Embryonic facial prominence (tissue), 1 donor: ENCODE measurements at regions not wholly inside any gene's neighbourhood (a gene's known extent, or its start where the extent isn't known, plus 50 kb on each side); places are given as distances from the start of the nearest gene placed in this dataset.
"Not testable (repeated sequence)": the region's sequence is repeated elsewhere in the genome, so short reads cannot be mapped to it uniquely, and the experiment has no call there.

Experiments used
- DNase-seq: peaks from one replicate; pipeline ENCODE4 v3.0.0-alpha.2; 2016; ENCODE audit errors: extremely low spot score

- DNase-seq, result no peak
These were observed 288.7 kb upstream of the AUTS2 start for GRCh38 chr7:69309601-69310000.

- DNase-seq, result no peak
These were observed 286.8 kb upstream of the AUTS2 start for GRCh38 chr7:69311489-69311888.

- not testable (repeated sequence) for DNase-seq
These were observed 284.4 kb upstream of the AUTS2 start for GRCh38 chr7:69313852-69314251.

- DNase-seq, result no peak
These were observed 279.5 kb upstream of the AUTS2 start for GRCh38 chr7:69318794-69319193.

GRCh38 chr7:69328516-69328915 lies 269.8 kb upstream of the AUTS2 start:
- no peak for DNase-seq

GRCh38 chr7:69334701-69335100 lies 263.6 kb upstream of the AUTS2 start:
- DNase-seq, result no peak

- DNase-seq, result no peak
These were observed 262.9 kb upstream of the AUTS2 start for GRCh38 chr7:69335331-69335730.

GRCh38 chr7:69336976-69337375 lies 261.3 kb upstream of the AUTS2 start:
- no peak for DNase-seq

- no peak for DNase-seq
These were observed 260.1 kb upstream of the AUTS2 start for GRCh38 chr7:69338144-69338543.

GRCh38 chr7:69341288-69341687 lies 257.0 kb upstream of the AUTS2 start:
- no peak for DNase-seq

- no peak for DNase-seq
These were observed 256.0 kb upstream of the AUTS2 start for GRCh38 chr7:69342154-69342884.

- no peak for DNase-seq
These were observed 249.0 kb upstream of the AUTS2 start for GRCh38 chr7:69349291-69349690.

- no peak for DNase-seq
These were observed 240.0 kb upstream of the AUTS2 start for GRCh38 chr7:69358163-69358821.

- DNase-seq, result no peak
These were observed 239.1 kb upstream of the AUTS2 start for GRCh38 chr7:69359003-69359700.

GRCh38 chr7:69360913-69361312 lies 237.4 kb upstream of the AUTS2 start:
- no peak for DNase-seq

GRCh38 chr7:69363136-69363535 lies 235.1 kb upstream of the AUTS2 start:
- no peak for DNase-seq

GRCh38 chr7:69364813-69365643 lies 233.2 kb upstream of the AUTS2 start:
- DNase-seq, result peak; percentile 18

- peak; percentile 88 for DNase-seq
These were observed 232.6 kb upstream of the AUTS2 start for GRCh38 chr7:69365651-69366192.

- no peak for DNase-seq
These were observed 230.5 kb upstream of the AUTS2 start for GRCh38 chr7:69367780-69368179.

- no peak for DNase-seq
These were observed 224.9 kb upstream of the AUTS2 start for GRCh38 chr7:69373171-69374043.

- no peak for DNase-seq
These were observed 224.2 kb upstream of the AUTS2 start for GRCh38 chr7:69374044-69374425.
